Progenitor cell of endocrine pancreas (in vitro differentiated cells): ENCODE measurements at regions not wholly inside any gene's neighbourhood (a gene's known extent, or its start where the extent isn't known, plus 50 kb on each side); places are given as distances from the start of the nearest gene placed in this dataset.

Source experiments
- DNase-seq: peaks from one replicate; pipeline ENCODE4 v3.0.0; 2021; ENCODE audit warnings: low spot score; ENCODE audit not compliant: unreplicated experiment
- H3K27ac Mint-ChIP-seq: 2 replicates; pipeline ENCODE4 v1.8.0; 2021; ENCODE audit warnings: mild to moderate bottlenecking, moderate library complexity, mixed read lengths
- H3K27me3 Mint-ChIP-seq: 2 replicates; pipeline ENCODE4 v1.8.0; 2021; ENCODE audit warnings: mixed read lengths
- H3K36me3 Mint-ChIP-seq: 2 replicates; pipeline ENCODE4 v1.8.0; 2022; ENCODE audit warnings: mixed read lengths; ENCODE audit not compliant: insufficient read depth
- H3K4me1 Mint-ChIP-seq: 2 replicates; pipeline ENCODE4 v1.8.0; 2021; ENCODE audit warnings: low read depth, mixed read lengths
- H3K4me3 Mint-ChIP-seq: 2 replicates; pipeline ENCODE4 v1.8.0; 2021; ENCODE audit warnings: low read depth, mild to moderate bottlenecking, moderate library complexity, mixed read lengths
- H3K9me3 Mint-ChIP-seq: 2 replicates; pipeline ENCODE4 v1.8.0; 2021; ENCODE audit warnings: low read depth, mixed read lengths
- TF ChIP-seq, protein P1 (sequence below): fragments of 200-600 bp; sonication (generic); IDR thresholded peaks from one replicate; pipeline ENCODE4 v1.5.0; 2021; ENCODE audit warnings: antibody characterized with exemption, mild to moderate bottlenecking; ENCODE audit not compliant: unreplicated experiment

DNA sequence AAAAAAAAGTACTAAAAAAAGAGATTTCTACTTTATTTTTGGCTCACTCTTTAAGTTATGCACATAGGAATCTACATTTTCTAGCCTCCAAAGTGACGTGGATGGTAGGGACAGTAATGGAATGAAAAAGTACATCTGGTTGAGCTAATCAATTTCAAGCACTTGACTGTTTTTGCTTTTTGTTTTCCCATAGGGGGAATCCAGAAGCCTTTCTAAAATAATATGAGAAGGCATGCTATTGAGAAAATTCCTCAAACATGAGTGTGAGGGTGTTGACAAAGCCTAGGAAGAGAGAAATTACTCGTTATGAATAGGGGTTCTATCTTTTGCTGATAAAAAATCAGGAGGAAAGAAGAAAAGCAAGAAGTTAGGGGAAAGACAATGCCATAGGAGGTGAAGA, 242.5 kb upstream of the PUDP start:
- Mint-ChIP-seq H3K4me1 (peaks cover 1% of the 10 kb centered on the region), H3K36me3 (no peaks in the 10 kb centered on the region)

DNA sequence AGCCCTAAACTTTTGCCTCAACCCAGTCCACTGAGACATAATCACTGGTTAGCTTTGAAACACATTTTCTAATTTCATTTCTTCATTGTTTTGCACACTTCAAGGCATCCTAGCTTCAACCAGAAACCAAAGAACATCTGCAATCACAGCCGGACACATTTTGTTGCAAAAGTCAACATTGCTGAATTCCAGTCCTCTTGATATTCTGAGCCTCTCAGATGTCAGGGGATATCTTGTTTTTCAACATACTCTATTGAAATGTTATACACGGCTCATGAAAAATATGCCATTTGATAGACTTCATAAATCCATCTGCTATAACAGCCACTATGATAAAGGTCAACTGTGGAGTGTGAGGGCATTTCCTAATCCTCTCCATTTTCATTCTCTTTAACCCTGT, 241.6 kb upstream of the PUDP start:
- Mint-ChIP-seq H3K9me3 (no peaks in the 10 kb centered on the region), H3K4me1 (peaks cover 1% of the 10 kb centered on the region), H3K36me3 (no peaks in the 10 kb centered on the region), H3K27me3 (no peaks in the 10 kb centered on the region), H3K27ac (no peak overlapping the region), H3K4me3 (no peak overlapping the region)
- no peak for DNase-seq
- TF ChIP-seq, protein P1, sequence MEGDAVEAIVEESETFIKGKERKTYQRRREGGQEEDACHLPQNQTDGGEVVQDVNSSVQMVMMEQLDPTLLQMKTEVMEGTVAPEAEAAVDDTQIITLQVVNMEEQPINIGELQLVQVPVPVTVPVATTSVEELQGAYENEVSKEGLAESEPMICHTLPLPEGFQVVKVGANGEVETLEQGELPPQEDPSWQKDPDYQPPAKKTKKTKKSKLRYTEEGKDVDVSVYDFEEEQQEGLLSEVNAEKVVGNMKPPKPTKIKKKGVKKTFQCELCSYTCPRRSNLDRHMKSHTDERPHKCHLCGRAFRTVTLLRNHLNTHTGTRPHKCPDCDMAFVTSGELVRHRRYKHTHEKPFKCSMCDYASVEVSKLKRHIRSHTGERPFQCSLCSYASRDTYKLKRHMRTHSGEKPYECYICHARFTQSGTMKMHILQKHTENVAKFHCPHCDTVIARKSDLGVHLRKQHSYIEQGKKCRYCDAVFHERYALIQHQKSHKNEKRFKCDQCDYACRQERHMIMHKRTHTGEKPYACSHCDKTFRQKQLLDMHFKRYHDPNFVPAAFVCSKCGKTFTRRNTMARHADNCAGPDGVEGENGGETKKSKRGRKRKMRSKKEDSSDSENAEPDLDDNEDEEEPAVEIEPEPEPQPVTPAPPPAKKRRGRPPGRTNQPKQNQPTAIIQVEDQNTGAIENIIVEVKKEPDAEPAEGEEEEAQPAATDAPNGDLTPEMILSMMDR, result no peak

More for the DNA sequence above, 242.5 kb upstream of the PUDP start:
- H3K9me3 Mint-ChIP-seq, result no peaks in the 10 kb centered on the region
- H3K27me3 Mint-ChIP-seq, result no peaks in the 10 kb centered on the region
- no peak for DNase-seq
- TF ChIP-seq, protein P1, result no peak
- no peak overlapping the region for H3K27ac Mint-ChIP-seq
- H3K4me3 Mint-ChIP-seq, result no peak overlapping the region

DNA sequence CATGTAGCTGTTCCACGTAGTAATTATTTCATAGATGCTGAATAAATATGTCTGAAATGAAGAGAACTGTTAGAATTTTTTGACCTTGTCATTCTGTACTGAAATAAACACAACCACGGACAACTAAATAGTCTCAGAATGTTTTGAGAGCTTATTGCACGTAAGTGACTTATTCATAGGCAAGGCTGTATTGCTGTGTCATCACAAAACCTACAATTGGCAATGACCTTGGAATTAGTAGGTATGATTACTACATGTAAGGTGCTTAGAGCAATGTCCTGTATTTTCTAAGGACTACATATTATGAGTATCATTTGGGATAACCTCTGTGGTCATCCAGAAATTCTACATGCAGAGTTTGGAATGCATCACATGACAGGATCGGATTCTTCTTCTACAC, 237.2 kb upstream of the PUDP start:
- Mint-ChIP-seq H3K4me1 (peaks cover 1% of the 10 kb centered on the region), H3K27me3 (no peaks in the 10 kb centered on the region), H3K36me3 (no peaks in the 10 kb centered on the region), H3K27ac (no peak overlapping the region), H3K9me3 (no peaks in the 10 kb centered on the region), H3K4me3 (no peak overlapping the region)
- DNase-seq, result no peak
- TF ChIP-seq, protein P1, result no peak

DNA sequence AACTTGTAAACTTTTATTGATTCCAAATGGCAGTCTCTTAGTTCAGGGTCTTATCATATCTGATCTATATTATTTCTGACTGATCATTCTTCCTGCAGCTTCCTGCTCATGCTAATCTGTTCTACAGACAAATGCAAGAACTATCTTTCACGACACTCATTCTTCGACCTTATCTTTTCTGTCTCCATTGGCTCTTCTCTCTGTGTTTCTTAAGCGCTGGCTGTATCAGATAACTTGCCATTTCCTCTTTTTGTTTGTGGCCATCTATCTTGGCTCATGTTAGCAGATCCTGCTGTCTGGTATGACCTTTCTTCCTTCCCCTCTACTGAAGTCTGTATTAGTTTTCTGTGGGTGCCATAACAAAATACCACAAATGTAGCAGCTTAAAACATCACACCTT, 230.5 kb upstream of the PUDP start:
- no peaks in the 10 kb centered on the region for H3K4me1 Mint-ChIP-seq
- TF ChIP-seq, protein P1, result no peak
- no peak for DNase-seq
- H3K9me3 Mint-ChIP-seq, result peaks cover 22% of the 10 kb centered on the region
- H3K36me3 Mint-ChIP-seq, result no peaks in the 10 kb centered on the region
- H3K27me3 Mint-ChIP-seq, result no peaks in the 10 kb centered on the region
- no peak overlapping the region for H3K4me3 Mint-ChIP-seq
- no peak overlapping the region for H3K27ac Mint-ChIP-seq

DNA sequence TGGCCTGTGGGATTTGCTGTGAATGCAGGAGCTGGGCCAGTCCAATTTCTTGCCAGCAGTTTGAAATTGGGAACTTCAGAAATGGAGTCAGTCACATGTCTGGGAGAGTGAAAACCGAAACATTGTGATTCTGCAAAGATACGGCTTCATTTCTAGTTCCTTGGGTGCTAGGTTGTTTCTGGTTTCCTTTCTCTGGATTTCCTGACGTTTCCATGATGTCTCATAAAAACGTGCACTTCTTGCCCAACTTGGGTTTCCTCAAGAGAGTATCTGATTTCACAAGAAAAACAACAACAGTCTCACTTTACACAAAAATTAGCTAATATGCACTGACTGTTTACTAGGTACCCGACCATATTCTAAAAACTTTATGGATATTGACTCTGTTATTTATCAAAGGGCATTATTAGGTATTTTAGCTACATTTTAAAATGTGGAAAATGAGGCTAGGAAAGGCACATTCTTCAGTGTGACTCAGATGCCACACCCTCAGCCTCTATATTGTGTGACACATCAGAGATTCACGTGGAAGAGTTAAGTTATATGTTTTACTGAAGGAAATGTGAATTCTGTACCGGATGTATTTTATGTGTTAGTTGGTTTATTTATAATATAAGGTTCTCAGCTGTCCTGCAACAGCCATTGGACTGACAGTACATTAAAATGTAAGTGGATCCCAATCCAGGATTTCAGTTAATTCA, 225.0 kb upstream of the PUDP start:
- H3K27ac Mint-ChIP-seq, result no peak overlapping the region
- no peaks in the 10 kb centered on the region for H3K27me3 Mint-ChIP-seq
- no peaks in the 10 kb centered on the region for H3K4me1 Mint-ChIP-seq
- H3K9me3 Mint-ChIP-seq, result peaks cover 18% of the 10 kb centered on the region
- no peaks in the 10 kb centered on the region for H3K36me3 Mint-ChIP-seq
- no peak for DNase-seq
- H3K4me3 Mint-ChIP-seq, result no peak overlapping the region
- TF ChIP-seq, protein P1, result no peak
